ENCODE measurements at regions not wholly inside any gene's neighbourhood (a gene's known extent, or its start where the extent isn't known, plus 50 kb on each side); places are given as distances from the start of the nearest gene placed in this dataset.

- Histone ChIP-seq H3K36me3 (ENCODE audit: insufficient read depth, low read length) (no peaks in the 10 kb centered on the region), H3K27ac (ENCODE audit: low read depth, low read length) (no peak overlapping the region), H3K4me3 (ENCODE audit: low read length) (no peak overlapping the region), H3K9me3 (ENCODE audit: low read length) (no peaks in the 10 kb centered on the region), H3K4me1 (ENCODE audit: insufficient read depth, low read length) (no peaks in the 10 kb centered on the region), H3K27me3 (ENCODE audit: insufficient read depth, low read length, poor library complexity, severe bottlenecking) (no peaks in the 10 kb centered on the region)
- Mint-ChIP-seq H3K27ac (no peak overlapping the region), H3K9me3 (peaks cover 0 to 4% (median 0%) of the 10 kb centered on the region in 5 donors), H3K36me3 (no peaks in the 10 kb centered on the region), H3K4me1 (no peaks in the 10 kb centered on the region), H3K4me3 (no peak overlapping the region), H3K27me3 (peaks cover 0 to 5% of the 10 kb centered on the region in 2 donors)
- ChIA-PET POLR2A (no interaction called here), CTCF (no interaction called here)
- DNase-seq = no peak
Observed at GRCh38 chr4:138758876-138759553, 256.6 kb upstream of the NOCT start.

GRCh38 chr4:138758196-138758595 lies 257.4 kb upstream of the NOCT start:
- H3K4me1 ChIP-seq (ENCODE audit: insufficient read depth, low read length) = no peaks in the 10 kb centered on the region
- POLR2A ChIA-PET = no interaction called here
- no peaks in the 10 kb centered on the region for H3K36me3 ChIP-seq (ENCODE audit: insufficient read depth, low read length)
- no peaks in the 10 kb centered on the region for H3K36me3 Mint-ChIP-seq
- no peak overlapping the region for H3K27ac Mint-ChIP-seq
- H3K4me1 Mint-ChIP-seq = no peaks in the 10 kb centered on the region
- no peak overlapping the region for H3K4me3 Mint-ChIP-seq
- CTCF ChIA-PET = no interaction called here
- no peak overlapping the region for H3K4me3 ChIP-seq (ENCODE audit: low read length)
- no peaks in the 10 kb centered on the region for H3K27me3 ChIP-seq (ENCODE audit: insufficient read depth, low read length, poor library complexity, severe bottlenecking)
- DNase-seq = no peak
- H3K9me3 ChIP-seq (ENCODE audit: low read length) = no peaks in the 10 kb centered on the region
- H3K27me3 Mint-ChIP-seq = peaks cover 0 to 5% of the 10 kb centered on the region in 2 donors
- peaks cover 3 to 10% (median 5%) of the 10 kb centered on the region in 5 donors for H3K9me3 Mint-ChIP-seq
- H3K27ac ChIP-seq (ENCODE audit: low read depth, low read length) = no peak overlapping the region

- ChIA-PET CTCF (no interaction called here), POLR2A (no interaction called here)
- Histone ChIP-seq H3K27ac (ENCODE audit: low read depth, low read length) (no peak overlapping the region), H3K36me3 (ENCODE audit: insufficient read depth, low read length) (no peaks in the 10 kb centered on the region), H3K4me3 (ENCODE audit: low read length) (no peak overlapping the region), H3K4me1 (ENCODE audit: insufficient read depth, low read length) (no peaks in the 10 kb centered on the region), H3K27me3 (ENCODE audit: insufficient read depth, low read length, poor library complexity, severe bottlenecking) (no peaks in the 10 kb centered on the region), H3K9me3 (ENCODE audit: low read length) (no peaks in the 10 kb centered on the region)
- H3K27me3 Mint-ChIP-seq = peaks cover 0 to 5% of the 10 kb centered on the region in 2 donors
- H3K36me3 Mint-ChIP-seq = no peaks in the 10 kb centered on the region
- H3K27ac Mint-ChIP-seq = no peak overlapping the region
- H3K9me3 Mint-ChIP-seq = peaks cover 5 to 14% (median 8%) of the 10 kb centered on the region in 5 donors
- no peak for DNase-seq
- no peak overlapping the region for H3K4me3 Mint-ChIP-seq
- H3K4me1 Mint-ChIP-seq = no peaks in the 10 kb centered on the region
Observed at GRCh38 chr4:138757432-138757831, 258.1 kb upstream of the NOCT start.

GRCh38 chr4:138756519-138756918 lies 259.1 kb upstream of the NOCT start:
- Mint-ChIP-seq H3K4me3 (no peak overlapping the region), H3K9me3 (peaks cover 6 to 16% (median 10%) of the 10 kb centered on the region in 5 donors), H3K36me3 (no peaks in the 10 kb centered on the region), H3K27me3 (peaks cover 0 to 5% of the 10 kb centered on the region in 2 donors), H3K4me1 (no peaks in the 10 kb centered on the region), H3K27ac (no peak overlapping the region)
- no peak for DNase-seq
- H3K27me3 ChIP-seq (ENCODE audit: insufficient read depth, low read length, poor library complexity, severe bottlenecking) = no peaks in the 10 kb centered on the region
- no peak overlapping the region for H3K27ac ChIP-seq (ENCODE audit: low read depth, low read length)
- H3K36me3 ChIP-seq (ENCODE audit: insufficient read depth, low read length) = no peaks in the 10 kb centered on the region
- CTCF ChIA-PET = no interaction called here
- no peaks in the 10 kb centered on the region for H3K9me3 ChIP-seq (ENCODE audit: low read length)
- H3K4me3 ChIP-seq (ENCODE audit: low read length) = no peak overlapping the region
- POLR2A ChIA-PET = no interaction called here
- H3K4me1 ChIP-seq (ENCODE audit: insufficient read depth, low read length) = no peaks in the 10 kb centered on the region

- Histone ChIP-seq H3K27ac (ENCODE audit: low read depth, low read length) (no peak overlapping the region), H3K4me1 (ENCODE audit: insufficient read depth, low read length) (no peaks in the 10 kb centered on the region), H3K27me3 (ENCODE audit: insufficient read depth, low read length, poor library complexity, severe bottlenecking) (no peaks in the 10 kb centered on the region), H3K9me3 (ENCODE audit: low read length) (no peaks in the 10 kb centered on the region), H3K36me3 (ENCODE audit: insufficient read depth, low read length) (no peaks in the 10 kb centered on the region), H3K4me3 (ENCODE audit: low read length) (no peak overlapping the region)
- Mint-ChIP-seq H3K9me3 (peaks cover 6 to 21% (median 10%) of the 10 kb centered on the region in 5 donors), H3K36me3 (no peaks in the 10 kb centered on the region), H3K4me3 (no peak overlapping the region), H3K27ac (no peak overlapping the region), H3K27me3 (peaks cover 0 to 5% of the 10 kb centered on the region in 2 donors), H3K4me1 (no peaks in the 10 kb centered on the region)
- no peak for DNase-seq
- CTCF ChIA-PET = no interaction called here
- POLR2A ChIA-PET = no interaction called here
Observed at GRCh38 chr4:138751309-138751708, 264.3 kb upstream of the NOCT start.

- Mint-ChIP-seq H3K27ac (no peak overlapping the region), H3K4me1 (no peaks in the 10 kb centered on the region), H3K4me3 (no peak overlapping the region), H3K27me3 (no peaks in the 10 kb centered on the region), H3K36me3 (no peaks in the 10 kb centered on the region), H3K9me3 (peaks cover 6 to 17% (median 10%) of the 10 kb centered on the region in 5 donors)
- Histone ChIP-seq H3K4me3 (ENCODE audit: low read length) (no peak overlapping the region), H3K36me3 (ENCODE audit: insufficient read depth, low read length) (no peaks in the 10 kb centered on the region), H3K9me3 (ENCODE audit: low read length) (no peaks in the 10 kb centered on the region), H3K4me1 (ENCODE audit: insufficient read depth, low read length) (no peaks in the 10 kb centered on the region), H3K27me3 (ENCODE audit: insufficient read depth, low read length, poor library complexity, severe bottlenecking) (no peaks in the 10 kb centered on the region), H3K27ac (ENCODE audit: low read depth, low read length) (no peak overlapping the region)
- DNase-seq = no peak
- ChIA-PET POLR2A (no interaction called here), CTCF (no interaction called here)
Observed at GRCh38 chr4:138749303-138749702, 266.3 kb upstream of the NOCT start.

GRCh38 chr4:138741766-138742377 lies 273.7 kb upstream of the NOCT start:
- CTCF ChIA-PET = no interaction called here

GRCh38 chr4:138740816-138741745 lies 274.5 kb upstream of the NOCT start:
- Histone ChIP-seq H3K27me3 (ENCODE audit: insufficient read depth, low read length, poor library complexity, severe bottlenecking) (no peaks in the 10 kb centered on the region), H3K27ac (ENCODE audit: low read depth, low read length) (no peak overlapping the region), H3K9me3 (ENCODE audit: low read length) (no peaks in the 10 kb centered on the region), H3K4me3 (ENCODE audit: low read length) (no peak overlapping the region), H3K36me3 (ENCODE audit: insufficient read depth, low read length) (no peaks in the 10 kb centered on the region), H3K4me1 (ENCODE audit: insufficient read depth, low read length) (no peaks in the 10 kb centered on the region)
- Mint-ChIP-seq H3K4me3 (no peak overlapping the region), H3K9me3 (peaks cover 0 to 4% (median 2%) of the 10 kb centered on the region in 5 donors), H3K27ac (no peak overlapping the region), H3K27me3 (no peaks in the 10 kb centered on the region), H3K4me1 (no peaks in the 10 kb centered on the region), H3K36me3 (peaks cover 0 to 3% (median 0%) of the 10 kb centered on the region in 3 donors)
- no peak for DNase-seq
- ChIA-PET CTCF (no interaction called here), POLR2A (no interaction called here)

More at GRCh38 chr4:138741766-138742377, 273.7 kb upstream of the NOCT start:
- H3K4me1 ChIP-seq (ENCODE audit: insufficient read depth, low read length) = no peaks in the 10 kb centered on the region
- H3K27me3 ChIP-seq (ENCODE audit: insufficient read depth, low read length, poor library complexity, severe bottlenecking) = no peaks in the 10 kb centered on the region
- H3K27ac ChIP-seq (ENCODE audit: low read depth, low read length) = no peak overlapping the region
- H3K36me3 ChIP-seq (ENCODE audit: insufficient read depth, low read length) = no peaks in the 10 kb centered on the region
- H3K27me3 Mint-ChIP-seq = no peaks in the 10 kb centered on the region
- H3K9me3 ChIP-seq (ENCODE audit: low read length) = no peaks in the 10 kb centered on the region
- H3K9me3 Mint-ChIP-seq = peaks cover 0 to 4% (median 2%) of the 10 kb centered on the region in 5 donors
- H3K4me3 ChIP-seq (ENCODE audit: low read length) = no peak overlapping the region
- no peaks in the 10 kb centered on the region for H3K4me1 Mint-ChIP-seq
- no peak overlapping the region for H3K4me3 Mint-ChIP-seq
- H3K36me3 Mint-ChIP-seq = peaks cover 0 to 3% (median 0%) of the 10 kb centered on the region in 3 donors
- POLR2A ChIA-PET = no interaction called here
- no peak for DNase-seq
- H3K27ac Mint-ChIP-seq = no peak overlapping the region

Data from CD8-positive, alpha-beta memory T cell (primary cell).